PC-3 (cell line): ENCODE measurements at regions not wholly inside any gene's neighbourhood (a gene's known extent, or its start where the extent isn't known, plus 50 kb on each side); places are given as distances from the start of the nearest gene placed in this dataset.
A peak's percentile ranks its signal among the peaks of the same experiment; 100 is the strongest.

ENCODE experiments used
- ATAC-seq: fragments of 200-7000 bp; cut with Tn5 transposase; 2 replicates; pipeline ENCODE4 v1.9.1; 2020; ENCODE audit warnings: mild to moderate bottlenecking, moderate library complexity
- BruUV-seq: library from RNA; stranded (reverse); fragments of 400-500 nt; replicated peaks from 2 replicates; lab custom pipeline; 2021; lab: Mats Ljungman, UMichigan
- CTCF ChIA-PET: fragments of 300-600 bp; sonication (Branson Sonifier 250); formaldehyde crosslinking; loops from one replicate; lab custom pipeline; 2022; ENCODE audit warnings: antibody characterized with exemption; lab: Charles Lee
- POLR2A ChIA-PET: fragments of 300-600 bp; sonication (Branson Sonifier 250); formaldehyde crosslinking; loops from one replicate; lab custom pipeline; 2022; ENCODE audit warnings: antibody characterized with exemption; ENCODE audit not compliant: unreplicated experiment; lab: Charles Lee
- DNase-seq: peaks from one replicate; pipeline ENCODE4 v3.0.0-alpha.2; 2015
- H2AFZ ChIP-seq: fragments of 300-600 bp; sonication (generic); 2 replicates; pipeline ENCODE4 v1.6.0; 2016; ENCODE audit warnings: antibody characterized with exemption, low read length
- H3F3A ChIP-seq: fragments of 300-600 bp; sonication (generic); one replicate; pipeline ENCODE4 v1.6.0; 2017; ENCODE audit warnings: antibody characterized with exemption, low read length, control low read depth, mild to moderate bottlenecking; ENCODE audit not compliant: unreplicated experiment
- H3K27ac ChIP-seq: fragments of 300-600 bp; sonication (generic); 2 replicates; pipeline ENCODE4 v1.5.1; 2016; ENCODE audit warnings: mild to moderate bottlenecking, low read length
- H3K27me3 ChIP-seq: fragments of 300-600 bp; sonication (generic); 2 replicates; pipeline ENCODE4 v1.6.1; 2016; ENCODE audit warnings: low read length, mixed read lengths
- H3K36me3 ChIP-seq: fragments of 300-600 bp; sonication (generic); 2 replicates; pipeline ENCODE4 v1.6.1; 2016; ENCODE audit warnings: low read depth, mixed run types, low read length, mixed read lengths
- H3K4me1 ChIP-seq: fragments of 300-600 bp; sonication (generic); 2 replicates; pipeline ENCODE4 v1.5.1; 2016; ENCODE audit warnings: low read length; ENCODE audit not compliant: insufficient read depth
- H3K4me2 ChIP-seq: fragments of 300-600 bp; sonication (generic); 2 replicates; pipeline ENCODE4 v1.6.0; 2016; ENCODE audit warnings: low read length
- H3K4me3 ChIP-seq: fragments of 300-600 bp; sonication (generic); 2 replicates; pipeline ENCODE4 v1.5.1; 2016; ENCODE audit warnings: mild to moderate bottlenecking, low read length, mixed read lengths
- H3K79me2 ChIP-seq: fragments of 300-600 bp; sonication (generic); 2 replicates; pipeline ENCODE4 v1.6.1; 2017; ENCODE audit warnings: low read length, mixed read lengths
- H3K9ac ChIP-seq: fragments of 300-600 bp; sonication (generic); 2 replicates; pipeline ENCODE4 v1.6.0; 2016; ENCODE audit warnings: mild to moderate bottlenecking, low read length
- H3K9me2 ChIP-seq: fragments of 300-600 bp; sonication (generic); replicated peaks from 2 replicates; pipeline ENCODE4 v1.6.1; 2016; ENCODE audit warnings: mixed run types, low read length, mixed read lengths
- H3K9me3 ChIP-seq: fragments of 300-600 bp; sonication (generic); 2 replicates; pipeline ENCODE4 v1.6.1; 2016; ENCODE audit warnings: low read length, mixed read lengths
- H4K20me1 ChIP-seq: fragments of 300-600 bp; sonication (generic); 2 replicates; pipeline ENCODE4 v1.6.1; 2016; ENCODE audit warnings: low read length, mixed read lengths
- CTCF ChIP-seq: fragments of 300-600 bp; sonication (generic); conservative IDR thresholded peaks from 2 replicates; pipeline ENCODE4 v1.5.1; 2017; ENCODE audit warnings: antibody characterized with exemption, low read depth, mild to moderate bottlenecking, low read length
- EZH2 ChIP-seq: fragments of 300-600 bp; sonication (generic); IDR thresholded peaks from one replicate; pipeline ENCODE4 v1.6.1; 2017; ENCODE audit warnings: antibody characterized with exemption, mild to moderate bottlenecking, low read length; ENCODE audit not compliant: unreplicated experiment
- EZH2phosphoT487 ChIP-seq: fragments of 300-600 bp; sonication (generic); IDR thresholded peaks from 2 replicates; pipeline ENCODE4 v1.6.1; 2018; ENCODE audit warnings: mild to moderate bottlenecking, antibody characterized with exemption, low read length, borderline replicate concordance
- intact Hi-C: fragments of 100-400 bp; cut with micrococcal nuclease; formaldehyde crosslinking; loops from 2 replicates; pipeline ENCODE4 v1.9.0; 2023

DNA sequence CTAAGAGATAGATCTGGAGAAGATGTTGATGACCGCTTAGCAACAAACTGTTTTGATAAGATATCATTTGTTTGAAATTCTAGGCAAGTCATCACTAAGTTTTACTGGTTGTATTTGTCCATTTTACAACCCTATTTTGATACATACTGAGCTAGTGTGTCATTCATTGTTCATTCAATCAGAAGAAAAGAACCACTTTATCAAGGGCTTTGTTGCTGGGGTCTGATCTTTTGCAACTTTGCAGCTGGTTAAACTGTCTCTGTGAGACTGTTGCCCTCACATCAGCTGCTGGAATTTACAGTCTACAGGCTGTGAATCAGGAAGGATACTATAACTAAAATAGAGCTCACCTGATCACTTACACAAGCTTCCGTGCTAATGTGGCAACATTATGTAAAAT, 290.5 kb downstream of the RFC3 start:
- H3K9ac ChIP-seq = no peak overlapping the region
- no TSS peak for BruUV-seq
- no peak overlapping the region for H3K27ac ChIP-seq
- H3K4me2 ChIP-seq = no peak overlapping the region
- no peaks in the 10 kb centered on the region for H4K20me1 ChIP-seq
- ChIA-PET CTCF (no interaction called here), POLR2A (no interaction called here)
- H3K27me3 ChIP-seq = no peaks in the 10 kb centered on the region
- H3K4me3 ChIP-seq = no peak overlapping the region
- no peaks in the 10 kb centered on the region for H3F3A ChIP-seq
- DNase-seq (peak; percentile 11), ATAC-seq (no peak)
- H3K9me2 ChIP-seq = no peaks in the 10 kb centered on the region
- H3K79me2 ChIP-seq = no peaks in the 10 kb centered on the region
- H3K36me3 ChIP-seq = no peaks in the 10 kb centered on the region
- TF ChIP-seq EZH2phosphoT487 (no peak), CTCF (no peak), EZH2 (no peak)
- no peak overlapping the region for H2AFZ ChIP-seq
- intact Hi-C loops = no loop called here
- no peaks in the 10 kb centered on the region for H3K4me1 ChIP-seq
- no peaks in the 10 kb centered on the region for H3K9me3 ChIP-seq

DNA sequence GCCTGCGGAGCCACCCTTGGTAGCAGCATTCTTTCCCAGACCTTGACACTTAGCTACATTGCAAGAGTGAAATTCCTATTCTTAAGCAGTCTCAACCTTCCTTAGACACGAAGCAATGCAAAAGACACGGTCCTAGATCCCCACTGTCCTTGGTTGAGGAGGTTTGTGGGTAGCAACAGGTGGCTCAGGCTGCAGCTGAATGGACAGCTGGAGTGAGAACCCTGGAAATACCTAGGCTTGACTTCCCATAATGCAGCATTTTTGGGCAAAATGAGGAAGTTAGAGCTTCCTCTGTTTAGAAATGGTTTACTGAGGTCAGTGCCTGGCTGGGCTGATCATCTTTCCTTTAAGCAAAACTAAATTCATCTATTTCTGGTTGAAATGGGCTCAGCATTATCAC, 296.6 kb downstream of the RFC3 start:
- Histone ChIP-seq H3K4me2 (no peak overlapping the region), H3K36me3 (no peaks in the 10 kb centered on the region), H3K9me3 (no peaks in the 10 kb centered on the region), H2AFZ (no peak overlapping the region), H3K27ac (no peak overlapping the region), H3K9me2 (no peaks in the 10 kb centered on the region), H3F3A (no peaks in the 10 kb centered on the region), H3K4me1 (no peaks in the 10 kb centered on the region), H3K79me2 (no peaks in the 10 kb centered on the region), H3K27me3 (no peaks in the 10 kb centered on the region), H3K4me3 (no peak overlapping the region), H3K9ac (no peak overlapping the region), H4K20me1 (no peaks in the 10 kb centered on the region)
- POLR2A ChIA-PET = no interaction called here
- TF ChIP-seq EZH2phosphoT487 (no peak), EZH2 (no peak), CTCF (no peak)
- CTCF ChIA-PET = no interaction called here
- intact Hi-C loops = no loop called here
- ATAC-seq = no peak
- no peak for DNase-seq
- BruUV-seq = no TSS peak

DNA sequence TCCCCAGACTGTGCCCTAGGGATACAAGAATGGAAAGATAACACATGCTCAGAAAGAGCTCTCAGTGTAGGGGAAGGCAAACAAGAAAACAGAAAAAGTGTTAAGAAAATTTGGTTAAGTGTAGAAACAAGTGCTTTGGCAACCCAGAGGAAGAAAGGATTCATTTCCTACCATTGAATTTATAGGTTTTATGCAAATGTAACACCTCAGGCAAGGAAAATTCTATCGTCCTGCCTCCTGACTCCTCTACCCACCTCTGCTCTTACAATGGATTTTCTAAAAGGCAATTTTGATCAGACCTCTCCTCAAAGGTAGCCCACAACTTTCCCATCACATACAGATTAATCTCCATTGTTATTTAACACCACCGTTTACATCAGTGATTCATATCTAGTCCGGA, 298.7 kb downstream of the RFC3 start:
- H3K4me1 ChIP-seq = no peaks in the 10 kb centered on the region
- no peaks in the 10 kb centered on the region for H4K20me1 ChIP-seq
- no peaks in the 10 kb centered on the region for H3K36me3 ChIP-seq
- POLR2A ChIA-PET = no interaction called here
- CTCF ChIA-PET = no interaction called here
- TF ChIP-seq CTCF = no peak
- H3K9ac ChIP-seq = no peak overlapping the region
- no peak overlapping the region for H2AFZ ChIP-seq
- H3K27me3 ChIP-seq = no peaks in the 10 kb centered on the region
- H3K4me3 ChIP-seq = no peak overlapping the region
- H3F3A ChIP-seq = no peaks in the 10 kb centered on the region
- no TSS peak for BruUV-seq
- no peak for ATAC-seq
- H3K9me3 ChIP-seq = no peaks in the 10 kb centered on the region
- no peak overlapping the region for H3K4me2 ChIP-seq
- H3K79me2 ChIP-seq = no peaks in the 10 kb centered on the region
- DNase-seq = no peak
- H3K9me2 ChIP-seq = no peaks in the 10 kb centered on the region
- H3K27ac ChIP-seq = no peak overlapping the region
- intact Hi-C loops = no loop called here
